NB4 (cell line): ENCODE measurements at regions not wholly inside any gene's neighbourhood (a gene's known extent, or its start where the extent isn't known, plus 50 kb on each side); places are given as distances from the start of the nearest gene placed in this dataset.

Source experiments
- DNase-seq: peaks from one replicate; pipeline ENCODE4 v3.0.0; 2010; ENCODE audit warnings: low read depth
- H3K4me3 ChIP-seq: one replicate; pipeline ENCODE4 v1.5.1; 2011; ENCODE audit warnings: mild to moderate bottlenecking, low read depth, low read length, moderate library complexity
- MYC ChIP-seq: IDR thresholded peaks from 2 replicates; pipeline ENCODE4 v1.6.1; 2011; ENCODE audit warnings: low read depth, low read length
- POLR2A ChIP-seq: IDR thresholded peaks from 2 replicates; pipeline ENCODE4 v1.6.1; 2011; ENCODE audit warnings: mild to moderate bottlenecking; ENCODE audit not compliant: insufficient read length; ENCODE audit errors: extremely low read depth
- TF ChIP-seq, protein P1 (sequence below): IDR thresholded peaks from 2 replicates; pipeline ENCODE4 v1.6.1; 2011; ENCODE audit warnings: low read depth, low read length
- TF ChIP-seq, protein P2 (sequence below): IDR thresholded peaks from one replicate; pipeline ENCODE4 v1.5.1; 2012; ENCODE audit warnings: low read depth, low read length

DNA sequence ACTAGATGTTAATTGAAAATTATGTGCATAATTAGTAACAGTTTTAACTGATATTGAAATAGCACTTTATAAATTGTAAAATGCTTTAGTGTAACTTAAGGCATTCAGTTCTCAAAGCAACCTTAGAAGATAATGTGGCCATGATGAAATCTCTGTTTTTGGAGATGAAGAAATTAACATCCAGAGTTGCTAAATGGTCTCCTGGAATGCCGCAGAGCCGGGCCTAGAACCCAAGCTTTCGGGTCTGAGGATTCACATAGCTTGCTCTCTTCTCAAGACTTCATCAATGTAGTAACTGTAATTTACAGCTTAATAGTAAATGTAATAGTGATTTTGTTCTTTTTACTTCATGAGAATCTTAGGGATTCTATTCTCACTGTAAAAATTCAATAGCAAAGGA is 272.3 kb downstream of the HS3ST3A1 start:
- no peak for TF ChIP-seq MYC
- TF ChIP-seq, protein P1, sequence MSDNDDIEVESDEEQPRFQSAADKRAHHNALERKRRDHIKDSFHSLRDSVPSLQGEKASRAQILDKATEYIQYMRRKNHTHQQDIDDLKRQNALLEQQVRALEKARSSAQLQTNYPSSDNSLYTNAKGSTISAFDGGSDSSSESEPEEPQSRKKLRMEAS: no peak
- no peak for DNase-seq
- no peak overlapping the region for H3K4me3 ChIP-seq

DNA sequence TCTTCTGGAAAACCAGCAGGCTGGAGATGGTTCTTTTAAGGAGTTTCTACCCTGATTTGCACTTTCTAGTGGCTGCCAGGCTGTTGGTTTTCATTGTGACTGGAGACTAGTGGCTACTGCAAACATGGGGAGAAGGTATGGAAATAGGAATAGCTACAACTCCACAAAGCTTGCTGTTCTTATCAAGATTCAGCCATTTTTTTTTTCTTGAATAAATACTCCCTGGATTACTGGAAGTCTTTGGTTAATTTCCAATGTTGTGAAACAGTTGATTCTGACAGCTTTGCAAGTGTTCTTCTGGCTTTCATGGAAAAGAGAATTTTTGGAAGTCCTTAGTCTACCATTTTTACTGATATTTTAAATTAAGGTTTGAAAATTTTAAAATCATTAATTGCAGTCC is 277.7 kb downstream of the HS3ST3A1 start:
- TF ChIP-seq POLR2A (no peak), MYC (no peak)
- TF ChIP-seq, protein P2, sequence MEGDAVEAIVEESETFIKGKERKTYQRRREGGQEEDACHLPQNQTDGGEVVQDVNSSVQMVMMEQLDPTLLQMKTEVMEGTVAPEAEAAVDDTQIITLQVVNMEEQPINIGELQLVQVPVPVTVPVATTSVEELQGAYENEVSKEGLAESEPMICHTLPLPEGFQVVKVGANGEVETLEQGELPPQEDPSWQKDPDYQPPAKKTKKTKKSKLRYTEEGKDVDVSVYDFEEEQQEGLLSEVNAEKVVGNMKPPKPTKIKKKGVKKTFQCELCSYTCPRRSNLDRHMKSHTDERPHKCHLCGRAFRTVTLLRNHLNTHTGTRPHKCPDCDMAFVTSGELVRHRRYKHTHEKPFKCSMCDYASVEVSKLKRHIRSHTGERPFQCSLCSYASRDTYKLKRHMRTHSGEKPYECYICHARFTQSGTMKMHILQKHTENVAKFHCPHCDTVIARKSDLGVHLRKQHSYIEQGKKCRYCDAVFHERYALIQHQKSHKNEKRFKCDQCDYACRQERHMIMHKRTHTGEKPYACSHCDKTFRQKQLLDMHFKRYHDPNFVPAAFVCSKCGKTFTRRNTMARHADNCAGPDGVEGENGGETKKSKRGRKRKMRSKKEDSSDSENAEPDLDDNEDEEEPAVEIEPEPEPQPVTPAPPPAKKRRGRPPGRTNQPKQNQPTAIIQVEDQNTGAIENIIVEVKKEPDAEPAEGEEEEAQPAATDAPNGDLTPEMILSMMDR: no peak
- TF ChIP-seq, protein P1: no peak
- no peak overlapping the region for H3K4me3 ChIP-seq
- DNase-seq: no peak

DNA sequence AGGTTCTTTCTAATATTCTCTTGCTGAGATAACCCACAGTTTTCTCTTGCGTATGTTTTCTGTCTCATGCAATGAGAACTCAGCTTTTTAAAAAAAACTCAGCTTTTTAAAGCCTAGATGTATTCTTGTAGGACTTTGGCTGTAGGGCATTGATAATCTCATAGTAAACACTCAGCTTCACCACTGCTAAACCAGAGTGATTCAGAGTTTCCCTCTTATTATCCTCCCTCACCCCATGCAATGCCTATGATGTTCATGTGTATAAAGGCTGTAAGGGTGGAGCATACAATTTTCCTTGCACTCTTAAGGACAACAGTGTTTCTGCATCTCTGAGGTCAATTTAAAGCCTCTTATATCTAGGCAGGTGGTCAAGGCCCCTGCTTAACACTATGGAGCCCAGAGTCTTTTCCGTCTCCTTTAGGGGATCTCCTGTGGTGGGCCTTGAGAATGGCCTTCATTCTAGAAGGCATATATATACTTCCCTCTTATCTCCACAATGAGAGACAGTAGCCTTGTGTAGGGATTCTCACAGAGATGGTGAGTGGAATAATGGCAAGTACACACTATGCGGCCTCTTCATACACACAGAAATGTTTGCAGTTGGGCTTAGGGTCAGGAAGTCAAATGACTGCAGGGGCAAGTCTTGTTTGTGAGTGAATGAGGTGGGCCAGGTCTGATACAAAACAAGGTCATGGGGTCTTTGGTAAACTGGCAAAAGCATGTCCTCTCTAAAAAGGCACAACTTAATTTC is 279.6 kb downstream of the HS3ST3A1 start:
- no peak for TF ChIP-seq POLR2A
- TF ChIP-seq, protein P1: no peak
- TF ChIP-seq, protein P2: no peak
- TF ChIP-seq MYC: no peak
- H3K4me3 ChIP-seq: no peak overlapping the region
- DNase-seq: no peak

DNA sequence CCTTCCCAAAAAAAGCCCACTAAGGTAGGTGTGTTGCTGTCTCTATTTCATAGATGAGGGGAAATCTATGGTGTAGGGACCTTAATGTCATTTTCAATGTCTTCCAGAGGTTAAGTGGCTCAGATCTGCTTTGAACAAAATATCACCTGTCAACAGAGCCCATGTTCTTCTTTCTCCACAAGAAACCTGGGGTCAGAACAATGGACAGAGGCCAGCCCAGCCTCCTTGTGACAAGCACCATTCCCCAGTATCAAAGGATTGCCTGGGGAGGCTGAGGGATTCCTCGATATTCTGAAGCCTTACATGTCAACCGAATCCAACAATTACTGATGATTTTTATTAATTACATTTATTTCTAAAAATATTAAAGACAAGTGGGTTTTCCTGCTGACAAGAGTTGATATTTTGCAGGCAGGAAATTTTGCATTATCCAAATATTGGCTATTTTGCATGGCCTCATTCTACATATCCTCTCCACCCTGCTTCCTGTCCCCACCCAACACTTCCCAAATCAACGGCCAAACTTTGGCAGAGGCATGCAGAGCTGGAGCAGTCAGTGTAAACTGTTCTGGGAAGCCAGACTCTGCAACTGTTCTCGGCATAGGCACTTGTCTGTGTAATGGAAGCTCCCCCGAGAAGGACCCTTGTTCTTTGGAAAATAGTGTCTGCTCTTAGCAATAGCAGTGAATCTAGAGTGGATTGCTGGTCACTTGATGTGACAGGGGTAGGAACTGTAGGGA is 281.5 kb downstream of the HS3ST3A1 start:
- TF ChIP-seq MYC (no peak), POLR2A (no peak)
- TF ChIP-seq, protein P1: no peak
- DNase-seq: no peak
- no peak overlapping the region for H3K4me3 ChIP-seq

DNA sequence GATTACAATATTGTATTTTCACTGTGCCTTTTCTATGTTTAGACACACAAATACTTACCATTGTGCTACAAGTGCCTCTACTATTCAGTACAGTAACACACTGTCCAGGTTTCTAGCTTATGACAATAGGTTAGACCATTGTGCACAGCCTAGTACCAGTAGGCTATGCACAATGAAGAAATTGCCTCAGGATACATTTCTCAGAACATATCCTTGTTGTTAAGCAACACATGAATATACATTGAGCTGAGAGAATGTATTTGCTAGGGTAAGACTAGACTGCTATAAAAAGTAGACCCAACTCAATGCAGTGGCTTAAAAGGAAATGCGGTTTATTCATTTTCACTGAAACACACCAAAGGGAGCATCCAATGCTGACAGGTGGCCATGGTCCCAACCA is 285.1 kb downstream of the HS3ST3A1 start:
- TF ChIP-seq POLR2A (no peak), MYC (no peak)
- TF ChIP-seq, protein P1: no peak
- TF ChIP-seq, protein P2: no peak
- H3K4me3 ChIP-seq: no peak overlapping the region
- no peak for DNase-seq

DNA sequence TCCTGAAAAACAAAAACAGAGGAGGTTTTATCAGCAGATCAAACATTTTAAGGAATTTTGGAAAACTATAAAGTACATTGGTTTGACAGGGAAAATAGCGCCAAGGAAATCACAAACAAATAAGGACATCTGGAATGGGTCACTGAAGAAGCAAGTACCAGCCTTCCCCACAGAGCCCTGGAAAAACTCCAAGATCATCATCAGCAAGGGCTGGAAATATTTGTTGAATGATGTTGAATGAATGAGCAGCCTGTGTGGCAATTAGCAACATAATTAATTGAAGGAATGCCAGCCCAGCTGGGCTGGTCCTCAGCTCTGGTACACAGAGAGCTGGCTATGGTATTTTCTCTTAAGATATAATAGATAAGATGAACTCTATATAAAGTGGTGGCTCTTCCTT is 290.4 kb downstream of the HS3ST3A1 start:
- no peak overlapping the region for H3K4me3 ChIP-seq
- no peak for DNase-seq
- TF ChIP-seq MYC (no peak), POLR2A (no peak)
- TF ChIP-seq, protein P2: no peak
- TF ChIP-seq, protein P1: no peak
